ENCODE measurements at regions not wholly inside any gene's neighbourhood (a gene's known extent, or its start where the extent isn't known, plus 50 kb on each side); places are given as distances from the start of the nearest gene placed in this dataset.
A peak's percentile ranks its signal among the peaks of the same experiment; 100 is the strongest.

GRCh38 chr2:19536136-19536535 is 177.7 kb upstream of the OSR1 start:
- no peaks in the 10 kb centered on the region for H3K9me3 ChIP-seq (ENCODE audit: severe bottlenecking)

GRCh38 chr2:19532547-19533196 is 174.2 kb upstream of the OSR1 start:
- H3K4me3 ChIP-seq (ENCODE audit: severe bottlenecking), result no peak overlapping the region
- DNase-seq (ENCODE audit: low spot score), result no peak
- no peaks in the 10 kb centered on the region for H3K36me3 ChIP-seq (ENCODE audit: low read depth)
- no peaks in the 10 kb centered on the region for H3K27me3 ChIP-seq (ENCODE audit: insufficient read depth, poor library complexity, severe bottlenecking)
- H3K4me1 ChIP-seq (ENCODE audit: insufficient read depth, poor library complexity, severe bottlenecking), result peaks cover 9% of the 10 kb centered on the region
- no peaks in the 10 kb centered on the region for H3K9me3 ChIP-seq (ENCODE audit: severe bottlenecking)
- TF ChIP-seq CTCF (IDR thresholded peaks at IDR 0.05; ENCODE audit: poor library complexity, severe bottlenecking), result no peak
- no peak overlapping the region for H3K27ac ChIP-seq (ENCODE audit: poor library complexity, severe bottlenecking)
- ATAC-seq (ENCODE audit: low read depth), result no peak

More at GRCh38 chr2:19536136-19536535, 177.7 kb upstream of the OSR1 start:
- no peak for TF ChIP-seq CTCF (IDR thresholded peaks at IDR 0.05; ENCODE audit: poor library complexity, severe bottlenecking)
- H3K27ac ChIP-seq (ENCODE audit: poor library complexity, severe bottlenecking), result peak overlapping the region; percentile 97
- peaks cover 37% of the 10 kb centered on the region for H3K4me1 ChIP-seq (ENCODE audit: insufficient read depth, poor library complexity, severe bottlenecking)
- no peaks in the 10 kb centered on the region for H3K27me3 ChIP-seq (ENCODE audit: insufficient read depth, poor library complexity, severe bottlenecking)
- ATAC-seq (ENCODE audit: low read depth) (no peak), DNase-seq (ENCODE audit: low spot score) (peak; percentile 61)
- H3K36me3 ChIP-seq (ENCODE audit: low read depth), result no peaks in the 10 kb centered on the region
- no peak overlapping the region for H3K4me3 ChIP-seq (ENCODE audit: severe bottlenecking)

GRCh38 chr2:19529677-19530076 is 171.3 kb upstream of the OSR1 start:
- no peaks in the 10 kb centered on the region for H3K9me3 ChIP-seq (ENCODE audit: severe bottlenecking)
- no peak overlapping the region for H3K4me3 ChIP-seq (ENCODE audit: severe bottlenecking)
- no peaks in the 10 kb centered on the region for H3K36me3 ChIP-seq (ENCODE audit: low read depth)
- no peak overlapping the region for H3K27ac ChIP-seq (ENCODE audit: poor library complexity, severe bottlenecking)
- H3K27me3 ChIP-seq (ENCODE audit: insufficient read depth, poor library complexity, severe bottlenecking), result no peaks in the 10 kb centered on the region
- no peak for ATAC-seq (ENCODE audit: low read depth)
- no peaks in the 10 kb centered on the region for H3K4me1 ChIP-seq (ENCODE audit: insufficient read depth, poor library complexity, severe bottlenecking)
- no peak for TF ChIP-seq CTCF (IDR thresholded peaks at IDR 0.05; ENCODE audit: poor library complexity, severe bottlenecking)
- no peak for DNase-seq (ENCODE audit: low spot score)

- Histone ChIP-seq H3K27me3 (ENCODE audit: insufficient read depth, poor library complexity, severe bottlenecking) (no peaks in the 10 kb centered on the region), H3K27ac (ENCODE audit: poor library complexity, severe bottlenecking) (no peak overlapping the region), H3K4me3 (ENCODE audit: severe bottlenecking) (no peak overlapping the region), H3K9me3 (ENCODE audit: severe bottlenecking) (no peaks in the 10 kb centered on the region), H3K36me3 (ENCODE audit: low read depth) (no peaks in the 10 kb centered on the region), H3K4me1 (ENCODE audit: insufficient read depth, poor library complexity, severe bottlenecking) (no peaks in the 10 kb centered on the region)
- no peak for ATAC-seq (ENCODE audit: low read depth)
- no peak for DNase-seq (ENCODE audit: low spot score)
- no peak for TF ChIP-seq CTCF (IDR thresholded peaks at IDR 0.05; ENCODE audit: poor library complexity, severe bottlenecking)
These were observed 169.3 kb upstream of the OSR1 start for GRCh38 chr2:19527771-19528170.

GRCh38 chr2:19525313-19525712 is 166.9 kb upstream of the OSR1 start:
- no peaks in the 10 kb centered on the region for H3K36me3 ChIP-seq (ENCODE audit: low read depth)
- H3K9me3 ChIP-seq (ENCODE audit: severe bottlenecking), result no peaks in the 10 kb centered on the region
- no peaks in the 10 kb centered on the region for H3K27me3 ChIP-seq (ENCODE audit: insufficient read depth, poor library complexity, severe bottlenecking)
- no peaks in the 10 kb centered on the region for H3K4me1 ChIP-seq (ENCODE audit: insufficient read depth, poor library complexity, severe bottlenecking)
- H3K4me3 ChIP-seq (ENCODE audit: severe bottlenecking), result no peak overlapping the region
- ATAC-seq (ENCODE audit: low read depth), result no peak; the same call in 2 of the 3 replicates
- no peak for TF ChIP-seq CTCF (IDR thresholded peaks at IDR 0.05; ENCODE audit: poor library complexity, severe bottlenecking)
- DNase-seq (ENCODE audit: low spot score), result no peak
- H3K27ac ChIP-seq (ENCODE audit: poor library complexity, severe bottlenecking), result no peak overlapping the region

All from RWPE2 (cell line).